ENCODE measurements at regions not wholly inside any gene's neighbourhood (a gene's known extent, or its start where the extent isn't known, plus 50 kb on each side); places are given as distances from the start of the nearest gene placed in this dataset.
"Not testable (repeated sequence)": the region's sequence is repeated elsewhere in the genome, so short reads cannot be mapped to it uniquely, and the experiment has no call there.

GRCh38 chr13:112261924-112262323 is 114.2 kb upstream of the SPACA7 start:
- H3K4me3 ChIP-seq, result no peak overlapping the region

GRCh38 chr13:112263152-112263551 is 113.0 kb upstream of the SPACA7 start:
- no peaks in the 10 kb centered on the region for H3K27me3 ChIP-seq (replicated peaks; ENCODE audit: insufficient read depth)
- H3K4me1 ChIP-seq (ENCODE audit: control insufficient read depth in 1 of 2, low read depth in 2 of 2), result no peaks in the 10 kb centered on the region
- H3K36me3 ChIP-seq, result no peaks in the 10 kb centered on the region
- no peak overlapping the region for H3K4me3 ChIP-seq
- no peaks in the 10 kb centered on the region for H3K9me3 ChIP-seq
- H3K27ac ChIP-seq, result no peak overlapping the region
- no peak for ATAC-seq (ENCODE audit: insufficient number of reproducible peaks, low FRiP score, low read depth)
- no peak for TF ChIP-seq CTCF (IDR thresholded peaks at IDR 0.05)
- DNase-seq (ENCODE audit: low spot score), result no peak

More at GRCh38 chr13:112261924-112262323, 114.2 kb upstream of the SPACA7 start:
- ATAC-seq (ENCODE audit: insufficient number of reproducible peaks, low FRiP score, low read depth), result no peak
- no peaks in the 10 kb centered on the region for H3K27me3 ChIP-seq (replicated peaks; ENCODE audit: insufficient read depth)
- H3K27ac ChIP-seq, result no peak overlapping the region
- no peaks in the 10 kb centered on the region for H3K4me1 ChIP-seq (ENCODE audit: control insufficient read depth in 1 of 2, low read depth in 2 of 2)
- H3K36me3 ChIP-seq, result no peaks in the 10 kb centered on the region
- no peaks in the 10 kb centered on the region for H3K9me3 ChIP-seq
- TF ChIP-seq CTCF (IDR thresholded peaks at IDR 0.05), result no peak
- DNase-seq (ENCODE audit: low spot score), result no peak

GRCh38 chr13:112267660-112268059 is 108.5 kb upstream of the SPACA7 start:
- DNase-seq (ENCODE audit: low spot score), result no peak
- Histone ChIP-seq H3K4me1 (ENCODE audit: control insufficient read depth in 1 of 2, low read depth in 2 of 2) (no peaks in the 10 kb centered on the region), H3K27me3 (replicated peaks; ENCODE audit: insufficient read depth) (no peaks in the 10 kb centered on the region), H3K4me3 (no peak overlapping the region), H3K9me3 (no peaks in the 10 kb centered on the region), H3K36me3 (no peaks in the 10 kb centered on the region), H3K27ac (no peak overlapping the region)
- no peak for ATAC-seq (ENCODE audit: insufficient number of reproducible peaks, low FRiP score, low read depth)
- no peak for TF ChIP-seq CTCF (IDR thresholded peaks at IDR 0.05)

- H3K9me3 ChIP-seq, result no peaks in the 10 kb centered on the region
- H3K4me1 ChIP-seq (ENCODE audit: control insufficient read depth in 1 of 2, low read depth in 2 of 2), result no peaks in the 10 kb centered on the region
- H3K27me3 ChIP-seq (replicated peaks; ENCODE audit: insufficient read depth), result no peaks in the 10 kb centered on the region
- no peak for TF ChIP-seq CTCF (IDR thresholded peaks at IDR 0.05)
- no peaks in the 10 kb centered on the region for H3K36me3 ChIP-seq
- no peak for ATAC-seq (ENCODE audit: insufficient number of reproducible peaks, low FRiP score, low read depth)
- H3K4me3 ChIP-seq, result no peak overlapping the region
- H3K27ac ChIP-seq, result no peak overlapping the region
- no peak for DNase-seq (ENCODE audit: low spot score)
Measured at GRCh38 chr13:112270951-112271350, 105.2 kb upstream of the SPACA7 start.

GRCh38 chr13:112286733-112287132 is 89.4 kb upstream of the SPACA7 start:
- DNase-seq (ENCODE audit: low spot score); H3K36me3 ChIP-seq; H3K9me3 ChIP-seq; H3K27ac ChIP-seq; H3K4me3 ChIP-seq; H3K27me3 ChIP-seq (replicated peaks; ENCODE audit: insufficient read depth); H3K4me1 ChIP-seq (ENCODE audit: control insufficient read depth in 1 of 2, low read depth in 2 of 2); ATAC-seq (ENCODE audit: insufficient number of reproducible peaks, low FRiP score, low read depth): not testable (repeated sequence)

- Histone ChIP-seq H3K27ac (no peak overlapping the region), H3K9me3 (no peaks in the 10 kb centered on the region), H3K27me3 (replicated peaks; ENCODE audit: insufficient read depth) (no peaks in the 10 kb centered on the region), H3K4me3 (no peak overlapping the region), H3K4me1 (ENCODE audit: control insufficient read depth in 1 of 2, low read depth in 2 of 2) (no peaks in the 10 kb centered on the region), H3K36me3 (no peaks in the 10 kb centered on the region)
- DNase-seq (ENCODE audit: low spot score) (no peak), ATAC-seq (ENCODE audit: insufficient number of reproducible peaks, low FRiP score, low read depth) (no peak)
- TF ChIP-seq CTCF (IDR thresholded peaks at IDR 0.05), result no peak
Measured at GRCh38 chr13:112320303-112320702, 55.9 kb upstream of the SPACA7 start.

All from thoracic aorta (tissue), 2 donors.